Tibial nerve (tissue), 4 donors: ENCODE measurements at regions not wholly inside any gene's neighbourhood (a gene's known extent, or its start where the extent isn't known, plus 50 kb on each side); places are given as distances from the start of the nearest gene placed in this dataset.

Source experiments
- EP300 ChIP-seq, 2 donors: sonication (generic); formaldehyde crosslinking; IDR thresholded peaks; one replicate each; pipeline ENCODE4 v1.6.1; 2017; ENCODE audit warnings: antibody characterized with exemption in 2 of 2, mild to moderate bottlenecking in 1 of 2
- POLR2A ChIP-seq, 2 donors: fragments of 450-650 bp; IDR thresholded peaks; one replicate each; pipeline ENCODE4 v1.6.1; 2017; ENCODE audit warnings: antibody characterized with exemption in 2 of 2, mild to moderate bottlenecking in 2 of 2, moderate library complexity in 2 of 2
- TF ChIP-seq, protein P1 (sequence below), 5 experiments: fragments of 200-600 bp in 3 of 5; fragments of 450-650 bp in 2 of 5; sonication (generic) in 3 of 5; IDR thresholded peaks; one replicate each; pipeline ENCODE4 v1.5.1; 2016 to 2019; ENCODE audit warnings: antibody characterized with exemption in 5 of 5, mild to moderate bottlenecking in 3 of 5, moderate library complexity in 2 of 5

DNA sequence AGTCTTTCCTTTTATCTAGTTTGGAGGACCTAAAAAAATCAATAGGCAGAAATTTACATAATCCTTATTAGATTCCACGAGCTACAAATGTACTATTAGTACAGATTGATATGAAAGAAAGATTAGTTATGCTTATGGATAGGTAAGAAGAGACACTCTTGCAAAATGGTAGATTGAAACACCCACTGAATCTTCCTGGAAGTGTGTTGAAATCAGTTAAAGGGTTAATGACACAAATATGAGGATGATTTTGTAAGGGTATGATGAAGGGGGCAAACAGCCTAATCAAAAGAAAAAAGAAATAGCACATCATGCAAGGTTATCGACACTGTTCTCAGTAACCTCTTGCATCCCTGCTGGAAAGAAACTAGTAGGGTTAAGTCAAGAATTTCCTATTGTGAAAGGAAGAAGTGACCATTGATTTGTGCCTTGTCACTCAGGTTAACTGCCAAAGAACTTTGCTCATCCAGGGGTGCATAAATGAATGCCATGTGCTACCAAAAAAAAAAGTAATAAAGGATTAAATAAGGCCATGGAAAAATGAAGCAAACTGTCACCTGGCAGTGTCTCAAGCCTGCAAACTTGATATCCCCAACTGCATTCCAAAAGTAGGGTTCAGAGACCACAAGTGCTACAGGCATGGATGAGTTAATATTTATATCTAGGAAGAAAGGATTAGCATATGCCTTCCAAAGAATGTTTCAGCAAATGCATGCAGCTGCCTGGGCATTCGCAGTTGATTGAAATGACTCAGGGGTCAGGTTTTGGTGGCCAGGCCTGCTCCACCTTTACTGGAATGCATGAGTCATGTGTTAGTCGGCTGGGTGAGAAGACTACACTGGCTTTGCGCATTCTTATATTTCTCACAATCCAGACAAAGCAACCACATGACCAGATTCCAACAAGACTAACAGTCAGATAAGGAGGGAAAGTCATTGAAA lies 78.3 kb upstream of the ATXN3L start:
- TF ChIP-seq POLR2A (IDR thresholded peaks at IDR 0.05): no peak
- TF ChIP-seq, protein P1, sequence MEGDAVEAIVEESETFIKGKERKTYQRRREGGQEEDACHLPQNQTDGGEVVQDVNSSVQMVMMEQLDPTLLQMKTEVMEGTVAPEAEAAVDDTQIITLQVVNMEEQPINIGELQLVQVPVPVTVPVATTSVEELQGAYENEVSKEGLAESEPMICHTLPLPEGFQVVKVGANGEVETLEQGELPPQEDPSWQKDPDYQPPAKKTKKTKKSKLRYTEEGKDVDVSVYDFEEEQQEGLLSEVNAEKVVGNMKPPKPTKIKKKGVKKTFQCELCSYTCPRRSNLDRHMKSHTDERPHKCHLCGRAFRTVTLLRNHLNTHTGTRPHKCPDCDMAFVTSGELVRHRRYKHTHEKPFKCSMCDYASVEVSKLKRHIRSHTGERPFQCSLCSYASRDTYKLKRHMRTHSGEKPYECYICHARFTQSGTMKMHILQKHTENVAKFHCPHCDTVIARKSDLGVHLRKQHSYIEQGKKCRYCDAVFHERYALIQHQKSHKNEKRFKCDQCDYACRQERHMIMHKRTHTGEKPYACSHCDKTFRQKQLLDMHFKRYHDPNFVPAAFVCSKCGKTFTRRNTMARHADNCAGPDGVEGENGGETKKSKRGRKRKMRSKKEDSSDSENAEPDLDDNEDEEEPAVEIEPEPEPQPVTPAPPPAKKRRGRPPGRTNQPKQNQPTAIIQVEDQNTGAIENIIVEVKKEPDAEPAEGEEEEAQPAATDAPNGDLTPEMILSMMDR (IDR thresholded peaks at IDR 0.05): no peak
- TF ChIP-seq EP300 (IDR thresholded peaks at IDR 0.05): peak in 1 of 2 donors; percentile 67
